ENCODE measurements at regions not wholly inside any gene's neighbourhood (a gene's known extent, or its start where the extent isn't known, plus 50 kb on each side); places are given as distances from the start of the nearest gene placed in this dataset.
"Not testable (repeated sequence)": the region's sequence is repeated elsewhere in the genome, so short reads cannot be mapped to it uniquely, and the experiment has no call there.

DNA sequence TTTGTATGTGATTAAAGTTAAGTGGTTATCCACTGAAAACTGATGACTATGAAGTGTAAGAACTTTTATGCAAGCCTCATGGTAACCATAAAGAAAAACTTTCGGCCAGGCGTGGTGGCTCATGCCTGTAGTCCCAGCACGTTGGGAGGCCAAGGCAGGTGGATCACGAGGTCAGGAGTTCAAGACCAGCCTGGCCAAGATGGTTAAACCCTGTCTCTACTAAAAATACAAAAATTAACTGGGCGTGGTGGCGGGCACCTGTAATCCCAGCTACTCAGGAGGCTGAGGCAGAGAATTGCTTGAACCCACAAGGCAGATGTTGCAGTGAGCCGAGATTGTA lies 89.0 kb downstream of the TNFRSF13B start:
- TF ChIP-seq, protein P1, sequence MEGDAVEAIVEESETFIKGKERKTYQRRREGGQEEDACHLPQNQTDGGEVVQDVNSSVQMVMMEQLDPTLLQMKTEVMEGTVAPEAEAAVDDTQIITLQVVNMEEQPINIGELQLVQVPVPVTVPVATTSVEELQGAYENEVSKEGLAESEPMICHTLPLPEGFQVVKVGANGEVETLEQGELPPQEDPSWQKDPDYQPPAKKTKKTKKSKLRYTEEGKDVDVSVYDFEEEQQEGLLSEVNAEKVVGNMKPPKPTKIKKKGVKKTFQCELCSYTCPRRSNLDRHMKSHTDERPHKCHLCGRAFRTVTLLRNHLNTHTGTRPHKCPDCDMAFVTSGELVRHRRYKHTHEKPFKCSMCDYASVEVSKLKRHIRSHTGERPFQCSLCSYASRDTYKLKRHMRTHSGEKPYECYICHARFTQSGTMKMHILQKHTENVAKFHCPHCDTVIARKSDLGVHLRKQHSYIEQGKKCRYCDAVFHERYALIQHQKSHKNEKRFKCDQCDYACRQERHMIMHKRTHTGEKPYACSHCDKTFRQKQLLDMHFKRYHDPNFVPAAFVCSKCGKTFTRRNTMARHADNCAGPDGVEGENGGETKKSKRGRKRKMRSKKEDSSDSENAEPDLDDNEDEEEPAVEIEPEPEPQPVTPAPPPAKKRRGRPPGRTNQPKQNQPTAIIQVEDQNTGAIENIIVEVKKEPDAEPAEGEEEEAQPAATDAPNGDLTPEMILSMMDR (conservative IDR thresholded peaks at IDR 0.05; ENCODE audit: low read length): not testable (repeated sequence)
- not testable (repeated sequence) for TF ChIP-seq EZH2phosphoT487 (IDR thresholded peaks at IDR 0.05; ENCODE audit: borderline replicate concordance, low read depth, low read length)
